ENCODE measurements at regions not wholly inside any gene's neighbourhood (a gene's known extent, or its start where the extent isn't known, plus 50 kb on each side); places are given as distances from the start of the nearest gene placed in this dataset.

DNA sequence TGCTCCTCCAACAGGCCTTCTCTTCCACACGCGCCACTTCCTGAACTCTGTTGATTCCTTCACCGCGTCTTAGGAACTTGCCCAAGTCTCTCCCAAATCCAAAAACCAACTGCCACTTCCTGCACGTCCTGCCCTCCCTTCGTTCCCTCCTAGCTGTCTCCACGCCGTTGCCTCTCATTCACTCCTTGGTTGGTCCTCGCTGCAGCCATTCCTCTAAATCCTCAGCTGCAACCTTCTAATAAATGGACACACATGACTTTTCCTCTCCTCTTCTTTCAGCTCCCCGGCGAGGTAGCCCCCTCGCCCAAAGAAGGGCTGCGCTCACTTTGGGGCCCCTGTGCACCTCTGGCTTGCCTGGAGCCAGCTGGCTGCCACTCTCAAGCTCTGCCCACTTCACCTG lies 110.2 kb downstream of the XRCC2 start:
- TF ChIP-seq, protein P1, sequence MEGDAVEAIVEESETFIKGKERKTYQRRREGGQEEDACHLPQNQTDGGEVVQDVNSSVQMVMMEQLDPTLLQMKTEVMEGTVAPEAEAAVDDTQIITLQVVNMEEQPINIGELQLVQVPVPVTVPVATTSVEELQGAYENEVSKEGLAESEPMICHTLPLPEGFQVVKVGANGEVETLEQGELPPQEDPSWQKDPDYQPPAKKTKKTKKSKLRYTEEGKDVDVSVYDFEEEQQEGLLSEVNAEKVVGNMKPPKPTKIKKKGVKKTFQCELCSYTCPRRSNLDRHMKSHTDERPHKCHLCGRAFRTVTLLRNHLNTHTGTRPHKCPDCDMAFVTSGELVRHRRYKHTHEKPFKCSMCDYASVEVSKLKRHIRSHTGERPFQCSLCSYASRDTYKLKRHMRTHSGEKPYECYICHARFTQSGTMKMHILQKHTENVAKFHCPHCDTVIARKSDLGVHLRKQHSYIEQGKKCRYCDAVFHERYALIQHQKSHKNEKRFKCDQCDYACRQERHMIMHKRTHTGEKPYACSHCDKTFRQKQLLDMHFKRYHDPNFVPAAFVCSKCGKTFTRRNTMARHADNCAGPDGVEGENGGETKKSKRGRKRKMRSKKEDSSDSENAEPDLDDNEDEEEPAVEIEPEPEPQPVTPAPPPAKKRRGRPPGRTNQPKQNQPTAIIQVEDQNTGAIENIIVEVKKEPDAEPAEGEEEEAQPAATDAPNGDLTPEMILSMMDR (IDR thresholded peaks at IDR 0.05), result no peak
- TF ChIP-seq POLR2AphosphoS5 (IDR thresholded peaks at IDR 0.05) (no peak), POLR2A (IDR thresholded peaks at IDR 0.05) (no peak)
